ENCODE measurements at regions not wholly inside any gene's neighbourhood (a gene's known extent, or its start where the extent isn't known, plus 50 kb on each side); places are given as distances from the start of the nearest gene placed in this dataset.

- H2BK15ac ChIP-seq (ENCODE audit: low read length), result no peak overlapping the region
- H3K23ac ChIP-seq (ENCODE audit: insufficient read length), result no peak overlapping the region
- no peak overlapping the region for H2BK12ac ChIP-seq (ENCODE audit: low read depth, low read length)
- H3K27ac ChIP-seq (ENCODE audit: low read depth, low read length), result no peak overlapping the region
- POLR2A ChIA-PET (ENCODE audit: partially characterized antibody), result no interaction called here
- FAIRE-seq, result no peak
- H2BK120ac ChIP-seq (replicated peaks; ENCODE audit: low read depth, low read length), result no peak overlapping the region
- no peak overlapping the region for H3K4me3 ChIP-seq (ENCODE audit: extremely low read depth in 1 of 4, insufficient read depth in 2 of 4, low read depth in 3 of 4, low read length in 4 of 4)
- no peak overlapping the region for H2BK5ac ChIP-seq (ENCODE audit: low read depth, low read length)
- no peaks in the 10 kb centered on the region for H3K4me1 ChIP-seq (replicated peaks in 1 of 4; ENCODE audit: control insufficient read depth in 3 of 4, insufficient read depth in 4 of 4, low read length in 3 of 4)
- H4K5ac ChIP-seq (ENCODE audit: insufficient read length, low read depth, low read length), result no peak overlapping the region
- no peak overlapping the region for H4K8ac ChIP-seq (ENCODE audit: extremely low read depth, insufficient read depth, low read length)
- no peak overlapping the region for H3K18ac ChIP-seq (ENCODE audit: extremely low read depth, low read length)
- H3K4me2 ChIP-seq (ENCODE audit: insufficient read depth in 1 of 2, low read depth in 2 of 2, low read length in 2 of 2), result no peak overlapping the region
- H3K36me3 ChIP-seq (ENCODE audit: control insufficient read depth in 2 of 4, insufficient read depth in 4 of 4, low read length in 3 of 4), result no peaks in the 10 kb centered on the region
- no peaks in the 10 kb centered on the region for H3K9me3 ChIP-seq (ENCODE audit: insufficient read depth in 2 of 2, low read depth in 1 of 2, low read length in 1 of 2)
- H2AFZ ChIP-seq (ENCODE audit: low read length), result no peak overlapping the region
- 88% methylated on average over 1 of the region's 1 CpG; no CpG with 5 or more reads in 1 of the 2 experiments for WGBS, 2 experiments (ENCODE audit: extremely low coverage in 1 of 2, insufficient coverage in 1 of 2, insufficient read length in 1 of 2, insufficient replicate concordance in 2 of 2, low coverage in 1 of 2, low lambda C conversion rate in 2 of 2, missing lambda C conversion rate in 1 of 2)
- DNase-seq (ENCODE audit: low read depth in 1 of 2, low spot score in 2 of 2), result no peak
- H3K23me2 ChIP-seq (ENCODE audit: low read depth, low read length), result no peaks in the 10 kb centered on the region
- H3K79me2 ChIP-seq (ENCODE audit: control insufficient read depth in 1 of 2, insufficient read depth in 2 of 2, low read length in 2 of 2), result no peaks in the 10 kb centered on the region
- no peak overlapping the region for H2BK20ac ChIP-seq (ENCODE audit: low read length)
- no peak overlapping the region for H3K9ac ChIP-seq (replicated peaks in 1 of 4; ENCODE audit: extremely low read depth in 1 of 4, low read depth in 3 of 4, low read length in 3 of 4)
- CTCF ChIA-PET (ENCODE audit: partially characterized antibody), result no interaction called here
- H3K4ac ChIP-seq (replicated peaks; ENCODE audit: insufficient read length, low read depth, low read length), result no peak overlapping the region
- H3K79me1 ChIP-seq (ENCODE audit: low read depth, low read length), result no peaks in the 10 kb centered on the region
- H3K27me3 ChIP-seq (replicated peaks in 1 of 4; ENCODE audit: control insufficient read depth in 3 of 4, extremely low read depth in 1 of 4, insufficient read depth in 3 of 4, low read length in 3 of 4), result no peaks in the 10 kb centered on the region
- H3K56ac ChIP-seq (replicated peaks; ENCODE audit: insufficient read length, low read depth, low read length), result no peak overlapping the region
- no peaks in the 10 kb centered on the region for H4K20me1 ChIP-seq (replicated peaks in 1 of 2; ENCODE audit: control insufficient read depth in 1 of 2, insufficient read depth in 2 of 2, low read length in 2 of 2)
- no peak overlapping the region for H4K91ac ChIP-seq (replicated peaks; ENCODE audit: insufficient read length, low read length)
- no peak overlapping the region for H2AK5ac ChIP-seq (ENCODE audit: low read depth, low read length)
- H3K14ac ChIP-seq (ENCODE audit: insufficient read length), result no peak overlapping the region
- TF ChIP-seq TEAD4 (IDR thresholded peaks at IDR 0.05; ENCODE audit: low read depth, low read length), result no peak
- no peak for TF ChIP-seq MAX (IDR thresholded peaks at IDR 0.05)
- TF ChIP-seq EGR1 (IDR thresholded peaks at IDR 0.05; ENCODE audit: borderline replicate concordance, low read depth, low read length), result no peak
- no peak for TF ChIP-seq SRF (IDR thresholded peaks at IDR 0.05; ENCODE audit: low read depth, low read length)
- TF ChIP-seq POLR2A (IDR thresholded peaks at IDR 0.05; ENCODE audit: control extremely low read depth in 1 of 2, low read depth in 2 of 2, low read length in 2 of 2), result no peak
- TF ChIP-seq TCF12 (IDR thresholded peaks at IDR 0.05; ENCODE audit: low read depth, low read length), result no peak
- TF ChIP-seq ASH2L (IDR thresholded peaks at IDR 0.05; ENCODE audit: low read length), result no peak
- TF ChIP-seq BCL11A (IDR thresholded peaks at IDR 0.05; ENCODE audit: low read depth in 2 of 2, low read length in 2 of 2), result no peak
- TF ChIP-seq E2F6 (IDR thresholded peaks at IDR 0.05), result no peak
- no peak for TF ChIP-seq CBX8 (IDR thresholded peaks at IDR 0.05; ENCODE audit: borderline replicate concordance, low read depth, low read length)
- TF ChIP-seq SP2 (IDR thresholded peaks at IDR 0.05; ENCODE audit: low read length), result no peak
Observed at GRCh38 chr4:173758132-173758531, 228.1 kb upstream of the HAND2 start.
